A673 (cell line): ENCODE measurements at regions not wholly inside any gene's neighbourhood (a gene's known extent, or its start where the extent isn't known, plus 50 kb on each side); places are given as distances from the start of the nearest gene placed in this dataset.

Source experiments
- CTCF ChIP-seq: fragments of 300-800, 200-600 bp; sonication (generic); conservative IDR thresholded peaks from 2 replicates; pipeline ENCODE4 v1.5.1; 2017; ENCODE audit warnings: low read depth, mild to moderate bottlenecking, antibody characterized with exemption, low read length, moderate library complexity, mixed read lengths
- EZH2 ChIP-seq: fragments of 200-600 bp; sonication (generic); IDR thresholded peaks from 2 replicates; pipeline ENCODE4 v1.6.1; 2017; ENCODE audit warnings: borderline replicate concordance, low read depth, mild to moderate bottlenecking, mixed read lengths, antibody characterized with exemption, low read length; ENCODE audit not compliant: poor library complexity, severe bottlenecking

DNA sequence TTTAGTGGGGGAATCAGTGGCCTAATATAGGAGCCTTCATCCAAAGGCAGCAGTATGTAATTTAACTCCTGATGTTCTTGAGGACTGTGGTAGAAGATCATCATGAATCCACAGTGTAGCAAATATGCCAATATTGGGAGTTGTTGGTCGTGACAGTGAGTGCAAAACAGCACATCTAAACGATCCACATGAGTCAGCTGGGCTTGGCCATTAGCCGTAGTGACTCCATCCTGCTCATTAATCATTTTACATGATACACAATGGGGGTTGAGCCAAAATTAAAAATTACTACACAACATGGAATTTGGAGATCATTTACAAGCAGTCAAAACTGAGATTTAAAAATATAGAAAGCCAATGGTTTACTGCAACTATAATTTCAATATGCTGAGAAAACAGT lies 653.9 kb upstream of the CAMK1G start:
- TF ChIP-seq CTCF (no peak), EZH2 (no peak)
